MCF 10A (cell line): ENCODE measurements at regions not wholly inside any gene's neighbourhood (a gene's known extent, or its start where the extent isn't known, plus 50 kb on each side); places are given as distances from the start of the nearest gene placed in this dataset.
A peak's percentile ranks its signal among the peaks of the same experiment; 100 is the strongest.

Source experiments
- BruUV-seq: library from RNA; stranded (reverse); fragments of 400-500 nt; replicated peaks from 2 replicates; lab custom pipeline; 2021; lab: Mats Ljungman, UMichigan
- CTCF ChIA-PET: fragments of 300-600 bp; sonication (Branson Sonifier 250); formaldehyde crosslinking; extraction: SDS; loops from one replicate; lab custom pipeline; 2021; ENCODE audit warnings: antibody characterized with exemption, inconsistent platforms; lab: Yijun Ruan, JAX
- POLR2A ChIA-PET: fragments of 300-600, 350-650 bp; sonication (Branson Sonifier 250); formaldehyde crosslinking; extraction: SDS; loops from one replicate; lab custom pipeline; 2020; ENCODE audit warnings: antibody characterized with exemption, inconsistent platforms; lab: Yijun Ruan, JAX
- DNase-seq: peaks from one replicate; pipeline ENCODE4 v3.0.0-alpha.2; 2018; ENCODE audit not compliant: unreplicated experiment
- H3K27ac Mint-ChIP-seq: one replicate; pipeline ENCODE4 v1.8.0; 2022; ENCODE audit warnings: mild to moderate bottlenecking, low read depth, mixed read lengths; ENCODE audit not compliant: unreplicated experiment
- H3K27me3 Mint-ChIP-seq: one replicate; pipeline ENCODE4 v1.8.0; 2022; ENCODE audit warnings: mixed read lengths; ENCODE audit not compliant: insufficient read depth, unreplicated experiment
- H3K36me3 Mint-ChIP-seq: one replicate; pipeline ENCODE4 v1.8.0; 2022; ENCODE audit warnings: mild to moderate bottlenecking, moderate library complexity, mixed read lengths; ENCODE audit not compliant: insufficient read depth, unreplicated experiment
- H3K4me1 Mint-ChIP-seq: one replicate; pipeline ENCODE4 v1.8.0; 2022; ENCODE audit warnings: mixed read lengths; ENCODE audit not compliant: insufficient read depth, unreplicated experiment
- H3K4me3 Mint-ChIP-seq: one replicate; pipeline ENCODE4 v1.8.0; 2022; ENCODE audit warnings: mild to moderate bottlenecking, moderate library complexity, mixed read lengths; ENCODE audit not compliant: unreplicated experiment
- H3K9me3 Mint-ChIP-seq: one replicate; pipeline ENCODE4 v1.8.0; 2022; ENCODE audit warnings: mixed read lengths; ENCODE audit not compliant: unreplicated experiment
- intact Hi-C: fragments of 100-400 bp; cut with micrococcal nuclease; formaldehyde crosslinking; loops from 2 replicates; pipeline ENCODE4 v1.14.1; 2022
- TF ChIP-seq, protein P1 (sequence below): fragments of 200-600 bp; IDR thresholded peaks from one replicate; pipeline ENCODE4 v1.8.0; 2022; ENCODE audit warnings: antibody characterized with exemption, mild to moderate bottlenecking; ENCODE audit not compliant: unreplicated experiment

DNA sequence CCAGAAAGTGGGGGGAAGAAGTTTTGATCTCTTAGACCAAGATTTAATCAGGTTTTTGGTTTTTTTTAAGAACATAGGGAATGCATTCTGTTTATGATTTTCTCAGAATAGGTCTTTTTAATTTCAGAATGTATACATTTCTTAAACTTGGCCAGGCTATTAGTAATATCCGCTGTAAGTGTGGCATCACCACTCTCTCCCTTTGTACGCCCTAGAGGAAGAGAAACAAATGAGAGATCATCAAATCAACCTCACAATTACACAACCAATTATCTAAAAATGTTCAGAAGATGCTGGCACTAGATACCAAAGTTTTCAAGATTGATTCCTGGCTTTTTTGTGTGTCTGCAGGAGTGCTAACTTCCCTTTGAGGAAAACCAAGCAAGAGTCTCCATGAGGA lies 70.0 kb downstream of the KLF6 start:
- no peaks in the 10 kb centered on the region for H3K27me3 Mint-ChIP-seq
- POLR2A ChIA-PET: interaction anchor here (0.6 to 1.6 kb wide), 2 partner anchors 10 to 74 kb away, joined by 3 to 8 read pairs; no protein-coding TSS in a partner anchor
- peak overlapping the region; percentile 35 for H3K27ac Mint-ChIP-seq
- peaks cover 20% of the 10 kb centered on the region for H3K9me3 Mint-ChIP-seq
- DNase-seq: peak; percentile 21
- TF ChIP-seq, protein P1, sequence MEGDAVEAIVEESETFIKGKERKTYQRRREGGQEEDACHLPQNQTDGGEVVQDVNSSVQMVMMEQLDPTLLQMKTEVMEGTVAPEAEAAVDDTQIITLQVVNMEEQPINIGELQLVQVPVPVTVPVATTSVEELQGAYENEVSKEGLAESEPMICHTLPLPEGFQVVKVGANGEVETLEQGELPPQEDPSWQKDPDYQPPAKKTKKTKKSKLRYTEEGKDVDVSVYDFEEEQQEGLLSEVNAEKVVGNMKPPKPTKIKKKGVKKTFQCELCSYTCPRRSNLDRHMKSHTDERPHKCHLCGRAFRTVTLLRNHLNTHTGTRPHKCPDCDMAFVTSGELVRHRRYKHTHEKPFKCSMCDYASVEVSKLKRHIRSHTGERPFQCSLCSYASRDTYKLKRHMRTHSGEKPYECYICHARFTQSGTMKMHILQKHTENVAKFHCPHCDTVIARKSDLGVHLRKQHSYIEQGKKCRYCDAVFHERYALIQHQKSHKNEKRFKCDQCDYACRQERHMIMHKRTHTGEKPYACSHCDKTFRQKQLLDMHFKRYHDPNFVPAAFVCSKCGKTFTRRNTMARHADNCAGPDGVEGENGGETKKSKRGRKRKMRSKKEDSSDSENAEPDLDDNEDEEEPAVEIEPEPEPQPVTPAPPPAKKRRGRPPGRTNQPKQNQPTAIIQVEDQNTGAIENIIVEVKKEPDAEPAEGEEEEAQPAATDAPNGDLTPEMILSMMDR: no peak
- H3K36me3 Mint-ChIP-seq: no peaks in the 10 kb centered on the region
- BruUV-seq: no TSS peak
- H3K4me3 Mint-ChIP-seq: no peak overlapping the region
- CTCF ChIA-PET: no interaction called here
- H3K4me1 Mint-ChIP-seq: peaks cover 5% of the 10 kb centered on the region
- intact Hi-C loops: no loop called here

DNA sequence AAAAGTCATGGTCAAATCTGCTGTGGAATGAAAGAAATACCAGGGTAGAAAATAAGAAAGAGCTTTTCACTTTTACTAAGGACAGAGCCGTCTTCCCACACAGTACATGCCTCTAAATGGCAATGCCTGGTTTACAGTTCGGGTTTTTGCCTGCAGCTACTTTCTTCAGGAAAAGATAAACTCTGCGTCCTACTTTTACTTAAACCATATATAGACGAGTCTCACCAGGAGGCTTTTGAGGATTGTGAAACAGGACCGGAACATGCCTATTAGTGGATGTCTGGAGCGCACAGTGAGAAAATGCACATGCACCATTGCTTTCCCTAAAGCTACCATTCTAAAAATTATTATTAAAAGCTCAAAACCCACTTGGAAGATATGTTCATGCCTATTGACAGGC lies 70.5 kb downstream of the KLF6 start:
- DNase-seq: peak; percentile 61
- H3K4me3 Mint-ChIP-seq: no peak overlapping the region
- TF ChIP-seq, protein P1: no peak
- CTCF ChIA-PET: interaction anchor here (0.5 kb wide), 1 partner anchor 246 kb away, joined by 3 read pairs; no protein-coding TSS in a partner anchor
- H3K4me1 Mint-ChIP-seq: peaks cover 5% of the 10 kb centered on the region
- no peaks in the 10 kb centered on the region for H3K27me3 Mint-ChIP-seq
- no peak overlapping the region for H3K27ac Mint-ChIP-seq
- POLR2A ChIA-PET: interaction anchor here (1.6 kb wide), 1 partner anchor 10 kb away, joined by 8 read pairs; no protein-coding TSS in a partner anchor
- no peaks in the 10 kb centered on the region for H3K36me3 Mint-ChIP-seq
- peaks cover 20% of the 10 kb centered on the region for H3K9me3 Mint-ChIP-seq
- BruUV-seq: no TSS peak
- intact Hi-C loops: no loop called here

DNA sequence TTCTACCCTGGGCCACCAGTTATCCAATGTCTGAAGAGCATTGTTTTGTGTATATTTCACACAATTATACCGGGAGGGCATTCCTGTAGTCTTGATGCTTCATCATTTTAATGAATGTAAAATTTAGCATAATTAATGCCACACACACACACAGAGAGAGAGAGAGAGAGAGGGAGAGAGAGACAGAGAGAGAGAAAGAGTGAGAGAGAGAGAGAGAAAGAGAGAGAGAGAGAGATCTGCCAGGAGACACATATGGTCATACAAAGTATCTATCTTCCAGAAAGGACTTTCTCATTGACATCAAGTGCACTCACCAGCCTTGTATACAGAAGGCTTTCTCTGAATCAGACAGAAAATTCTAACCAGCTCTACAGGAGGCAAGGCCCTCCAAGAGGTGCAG lies 72.3 kb downstream of the KLF6 start:
- no peaks in the 10 kb centered on the region for H3K36me3 Mint-ChIP-seq
- TF ChIP-seq, protein P1: no peak
- no peak for DNase-seq
- ChIA-PET CTCF (no interaction called here), POLR2A (interaction anchor here (0.7 to 1.7 kb wide), 2 partner anchors 8 to 52 kb away, joined by 4 to 5 read pairs; no protein-coding TSS in a partner anchor)
- no peak overlapping the region for H3K27ac Mint-ChIP-seq
- H3K4me1 Mint-ChIP-seq: peaks cover 5% of the 10 kb centered on the region
- no TSS peak for BruUV-seq
- H3K9me3 Mint-ChIP-seq: peaks cover 20% of the 10 kb centered on the region
- intact Hi-C loops: no loop called here
- no peak overlapping the region for H3K4me3 Mint-ChIP-seq
- H3K27me3 Mint-ChIP-seq: no peaks in the 10 kb centered on the region

DNA sequence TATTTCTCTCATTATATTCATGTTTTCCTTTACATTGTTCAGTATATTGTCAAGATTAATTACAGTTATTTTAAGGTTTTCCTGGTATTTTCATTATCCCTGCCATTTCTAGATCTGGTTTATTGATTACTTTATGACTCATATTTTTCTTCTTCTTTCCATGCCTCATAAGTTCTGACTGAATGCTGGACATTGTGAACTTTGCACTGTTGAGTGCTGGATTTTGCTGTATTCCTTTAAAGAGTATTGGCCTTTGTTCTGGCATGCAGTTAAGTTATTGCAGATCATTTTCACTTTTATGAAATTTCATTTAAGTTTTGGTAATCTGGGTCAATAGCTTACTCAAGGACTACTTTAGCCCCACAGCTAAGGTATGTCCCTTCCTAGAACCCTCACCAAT lies 73.1 kb downstream of the KLF6 start:
- Mint-ChIP-seq H3K27me3 (no peaks in the 10 kb centered on the region), H3K9me3 (peaks cover 20% of the 10 kb centered on the region), H3K36me3 (no peaks in the 10 kb centered on the region), H3K4me1 (peaks cover 5% of the 10 kb centered on the region), H3K4me3 (no peak overlapping the region), H3K27ac (no peak overlapping the region)
- BruUV-seq: no TSS peak
- CTCF ChIA-PET: no interaction called here
- intact Hi-C loops: no loop called here
- POLR2A ChIA-PET: interaction anchor here (1.7 kb wide), 1 partner anchor 8 kb away, joined by 5 read pairs; no protein-coding TSS in a partner anchor
- no peak for DNase-seq
- TF ChIP-seq, protein P1: no peak
